ENCODE measurements at regions not wholly inside any gene's neighbourhood (a gene's known extent, or its start where the extent isn't known, plus 50 kb on each side); places are given as distances from the start of the nearest gene placed in this dataset.

GRCh38 chrX:27321632-27322031 lies 141.5 kb downstream of the PPP4R3C start:
- Histone ChIP-seq H3F3A (replicated peaks; ENCODE audit: low read depth) (no peaks in the 10 kb centered on the region), H3K79me2 (replicated peaks; ENCODE audit: insufficient read depth) (no peaks in the 10 kb centered on the region), H3K36me3 (ENCODE audit: insufficient read depth) (no peaks in the 10 kb centered on the region), H3K4me1 (ENCODE audit: insufficient read depth) (no peaks in the 10 kb centered on the region), H3K4me3 (no peak overlapping the region), H2AFZ (no peak overlapping the region), H3K4me2 (no peak overlapping the region), H3K27ac (ENCODE audit: low read depth) (no peak overlapping the region), H3K9me2 (ENCODE audit: insufficient read depth) (no peaks in the 10 kb centered on the region), H3K27me3 (ENCODE audit: insufficient read depth) (no peaks in the 10 kb centered on the region), H4K20me1 (replicated peaks; ENCODE audit: insufficient read depth) (no peaks in the 10 kb centered on the region)
- DNase-seq (ENCODE audit: low spot score): no peak
- Mint-ChIP-seq H3K9me3 (no peaks in the 10 kb centered on the region), H3K4me3 (no peak overlapping the region), H3K36me3 (ENCODE audit: low read depth) (no peaks in the 10 kb centered on the region), H3K27me3 (ENCODE audit: insufficient read depth, low read depth, poor library complexity) (no peaks in the 10 kb centered on the region), H3K4me1 (no peaks in the 10 kb centered on the region), H3K27ac (no peak overlapping the region)
- TF ChIP-seq REST (IDR thresholded peaks at IDR 0.05; ENCODE audit: unreplicated experiment) (no peak), EZH2 (IDR thresholded peaks at IDR 0.05; ENCODE audit: low read depth, unreplicated experiment) (no peak), NANOG (IDR thresholded peaks at IDR 0.05; ENCODE audit: borderline replicate concordance) (no peak), ZNF331 (CRISPR knock-in tag; IDR thresholded peaks at IDR 0.05; ENCODE audit: low read depth) (no peak), ZNF114 (CRISPR knock-in tag; IDR thresholded peaks at IDR 0.05) (no peak), CTCF (conservative IDR thresholded peaks at IDR 0.05; ENCODE audit: low read depth in 2 of 2) (no peak), CREB1 (CRISPR knock-in tag; IDR thresholded peaks at IDR 0.05; ENCODE audit: low read depth) (no peak), POLR2AphosphoS5 (IDR thresholded peaks at IDR 0.05; ENCODE audit: low read depth) (no peak), EZH2phosphoT487 (IDR thresholded peaks at IDR 0.05; ENCODE audit: unreplicated experiment) (no peak), ZNF462 (CRISPR knock-in tag; IDR thresholded peaks at IDR 0.05) (no peak), JUNB (IDR thresholded peaks at IDR 0.05; ENCODE audit: unreplicated experiment) (no peak), STAT1 (IDR thresholded peaks at IDR 0.05; ENCODE audit: unreplicated experiment) (no peak), ETS1 (IDR thresholded peaks at IDR 0.05) (no peak)
- ATAC-seq: no peak

All from GM23338 (cell line).